GM12875 (cell line): ENCODE measurements at regions not wholly inside any gene's neighbourhood (a gene's known extent, or its start where the extent isn't known, plus 50 kb on each side); places are given as distances from the start of the nearest gene placed in this dataset.
A peak's percentile ranks its signal among the peaks of the same experiment; 100 is the strongest.
"Not testable (repeated sequence)": the region's sequence is repeated elsewhere in the genome, so short reads cannot be mapped to it uniquely, and the experiment has no call there.

Source experiments
- H3K4me3 ChIP-seq: one replicate; pipeline ENCODE4 v1.5.1; 2011; ENCODE audit warnings: low read depth, low read length, control low read depth
- TF ChIP-seq, protein P1 (sequence below): IDR thresholded peaks from 2 replicates; pipeline ENCODE4 v1.5.1; 2011; ENCODE audit warnings: low read depth, mild to moderate bottlenecking, control low read depth, inconsistent platforms, low read length, moderate library complexity, borderline replicate concordance; ENCODE audit not compliant: insufficient read depth

GRCh38 chr18:70582981-70583380 is 294.1 kb downstream of the SOCS6 start:
- TF ChIP-seq, protein P1, sequence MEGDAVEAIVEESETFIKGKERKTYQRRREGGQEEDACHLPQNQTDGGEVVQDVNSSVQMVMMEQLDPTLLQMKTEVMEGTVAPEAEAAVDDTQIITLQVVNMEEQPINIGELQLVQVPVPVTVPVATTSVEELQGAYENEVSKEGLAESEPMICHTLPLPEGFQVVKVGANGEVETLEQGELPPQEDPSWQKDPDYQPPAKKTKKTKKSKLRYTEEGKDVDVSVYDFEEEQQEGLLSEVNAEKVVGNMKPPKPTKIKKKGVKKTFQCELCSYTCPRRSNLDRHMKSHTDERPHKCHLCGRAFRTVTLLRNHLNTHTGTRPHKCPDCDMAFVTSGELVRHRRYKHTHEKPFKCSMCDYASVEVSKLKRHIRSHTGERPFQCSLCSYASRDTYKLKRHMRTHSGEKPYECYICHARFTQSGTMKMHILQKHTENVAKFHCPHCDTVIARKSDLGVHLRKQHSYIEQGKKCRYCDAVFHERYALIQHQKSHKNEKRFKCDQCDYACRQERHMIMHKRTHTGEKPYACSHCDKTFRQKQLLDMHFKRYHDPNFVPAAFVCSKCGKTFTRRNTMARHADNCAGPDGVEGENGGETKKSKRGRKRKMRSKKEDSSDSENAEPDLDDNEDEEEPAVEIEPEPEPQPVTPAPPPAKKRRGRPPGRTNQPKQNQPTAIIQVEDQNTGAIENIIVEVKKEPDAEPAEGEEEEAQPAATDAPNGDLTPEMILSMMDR = no peak
- H3K4me3 ChIP-seq = no peak overlapping the region

GRCh38 chr18:70578480-70578879 is 289.6 kb downstream of the SOCS6 start:
- TF ChIP-seq, protein P1 = peak; percentile 33; the same call in 1 of the 2 replicates
- H3K4me3 ChIP-seq = no peak overlapping the region

GRCh38 chr18:70577023-70577420 is 288.2 kb downstream of the SOCS6 start:
- TF ChIP-seq, protein P1 = no peak
- no peak overlapping the region for H3K4me3 ChIP-seq

GRCh38 chr18:70576276-70577022 is 287.6 kb downstream of the SOCS6 start:
- TF ChIP-seq, protein P1 = no peak
- no peak overlapping the region for H3K4me3 ChIP-seq

- H3K4me3 ChIP-seq = not testable (repeated sequence)
These were observed 286.1 kb downstream of the SOCS6 start for GRCh38 chr18:70574951-70575350.

DNA sequence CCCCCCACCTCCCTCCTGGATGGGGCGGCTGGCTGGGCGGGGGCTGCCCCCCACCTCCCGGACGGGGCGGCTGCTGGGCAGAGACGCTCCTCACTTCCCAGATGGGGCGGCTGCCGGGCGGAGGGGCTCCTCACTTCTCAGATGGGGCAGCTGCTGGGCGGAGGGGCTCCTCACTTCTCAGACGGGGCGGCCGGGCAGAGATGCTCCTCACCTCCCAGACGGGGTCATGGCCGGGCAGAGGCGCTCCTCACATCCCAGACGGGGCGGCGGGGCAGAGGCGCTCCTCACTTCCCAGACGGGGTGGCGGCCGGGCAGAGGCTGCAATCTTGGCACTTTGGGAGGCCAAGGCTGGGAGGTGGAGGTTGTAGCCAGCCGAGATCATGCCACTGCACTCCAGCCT is 280.8 kb downstream of the SOCS6 start:
- not testable (repeated sequence) for H3K4me3 ChIP-seq

DNA sequence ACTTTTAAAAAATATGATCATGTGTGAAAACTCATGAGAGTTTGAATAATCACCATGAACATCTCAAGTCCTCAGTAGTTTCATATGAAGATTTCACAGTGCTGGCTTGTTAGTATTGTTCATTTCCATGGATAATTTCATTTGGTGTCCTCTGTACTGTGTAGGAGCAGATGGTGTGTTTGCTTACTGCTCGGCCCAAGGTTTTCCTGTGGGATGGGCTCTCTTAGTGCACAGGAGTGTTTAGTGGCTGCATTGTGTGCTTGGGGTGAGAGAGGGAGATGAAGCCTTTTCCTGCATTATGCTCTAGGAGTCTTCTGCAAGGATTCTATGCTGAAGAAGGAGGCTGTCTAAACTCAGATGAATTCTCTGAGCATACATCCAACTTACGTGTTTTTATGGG is 270.6 kb downstream of the SOCS6 start:
- TF ChIP-seq, protein P1 = no peak

DNA sequence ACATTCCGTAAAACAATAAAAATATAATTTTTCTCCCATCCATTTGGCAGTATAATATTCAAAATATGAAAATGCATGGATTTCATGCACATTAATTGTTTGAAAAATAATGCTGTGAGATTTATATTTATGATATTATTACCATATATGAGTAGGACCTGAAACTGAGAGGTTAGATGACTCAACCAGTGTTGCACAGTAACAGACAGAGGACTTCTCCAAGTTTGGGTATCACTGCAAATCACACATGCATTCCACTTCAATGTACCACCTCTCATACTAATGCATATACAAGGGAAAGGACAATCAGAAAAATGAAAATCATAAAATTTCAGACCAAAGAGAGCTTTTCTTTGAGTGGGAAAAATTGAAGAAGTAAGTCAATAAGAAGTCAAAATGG is 269.5 kb downstream of the SOCS6 start:
- H3K4me3 ChIP-seq = no peak overlapping the region
- TF ChIP-seq, protein P1 = no peak

More for the DNA sequence above, 270.6 kb downstream of the SOCS6 start:
- no peak overlapping the region for H3K4me3 ChIP-seq
